ENCODE measurements at regions not wholly inside any gene's neighbourhood (a gene's known extent, or its start where the extent isn't known, plus 50 kb on each side); places are given as distances from the start of the nearest gene placed in this dataset.
"Not testable (repeated sequence)": the region's sequence is repeated elsewhere in the genome, so short reads cannot be mapped to it uniquely, and the experiment has no call there.

- no peak for FAIRE-seq
Measured at GRCh38 chr14:49105512-49105911, 480.7 kb downstream of the RPS29 start.

DNA sequence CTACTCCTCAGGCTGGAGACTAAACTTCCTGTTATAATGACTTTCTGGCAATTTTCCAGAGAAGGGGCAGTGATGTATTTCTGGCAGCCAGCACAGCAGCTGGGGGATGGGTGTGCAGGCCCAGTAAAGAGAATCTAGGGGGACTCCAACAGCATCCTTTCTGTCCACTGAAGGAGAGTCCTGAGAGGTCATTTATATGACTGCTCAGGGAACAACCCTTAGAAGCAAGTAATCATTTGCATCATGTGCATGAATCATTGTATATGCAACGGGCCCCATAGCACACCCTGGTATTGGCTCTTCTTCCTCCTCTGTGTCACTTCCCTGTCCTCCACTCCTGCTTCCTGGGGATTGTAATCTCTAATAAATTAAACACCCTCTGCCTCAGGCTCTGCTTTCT lies 493.8 kb downstream of the RPS29 start:
- no peak for FAIRE-seq

DNA sequence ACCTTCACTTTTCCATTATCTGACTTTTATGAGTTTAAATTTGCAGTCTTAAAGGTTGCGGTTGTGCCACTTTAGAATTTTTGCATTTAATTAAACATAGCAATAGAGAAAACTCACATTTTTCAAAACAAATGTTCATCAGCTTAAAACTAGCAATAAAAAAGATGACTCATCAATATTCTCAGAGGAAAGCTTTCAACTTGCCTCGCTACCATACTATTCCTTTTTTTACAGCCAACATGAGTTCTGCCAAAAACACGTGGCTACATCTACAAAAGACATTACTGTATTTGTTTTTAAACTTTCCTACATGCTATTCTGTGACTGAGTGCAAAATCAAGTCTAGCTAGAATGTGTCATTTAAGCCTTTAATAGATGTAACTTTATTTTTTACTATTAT lies 497.1 kb downstream of the RPS29 start:
- no peak for FAIRE-seq

- not testable (repeated sequence) for FAIRE-seq
Measured at GRCh38 chr14:49073292-49073691, 512.9 kb downstream of the RPS29 start.

GRCh38 chr14:49058511-49058910 lies 527.7 kb downstream of the RPS29 start:
- no peak for FAIRE-seq

DNA sequence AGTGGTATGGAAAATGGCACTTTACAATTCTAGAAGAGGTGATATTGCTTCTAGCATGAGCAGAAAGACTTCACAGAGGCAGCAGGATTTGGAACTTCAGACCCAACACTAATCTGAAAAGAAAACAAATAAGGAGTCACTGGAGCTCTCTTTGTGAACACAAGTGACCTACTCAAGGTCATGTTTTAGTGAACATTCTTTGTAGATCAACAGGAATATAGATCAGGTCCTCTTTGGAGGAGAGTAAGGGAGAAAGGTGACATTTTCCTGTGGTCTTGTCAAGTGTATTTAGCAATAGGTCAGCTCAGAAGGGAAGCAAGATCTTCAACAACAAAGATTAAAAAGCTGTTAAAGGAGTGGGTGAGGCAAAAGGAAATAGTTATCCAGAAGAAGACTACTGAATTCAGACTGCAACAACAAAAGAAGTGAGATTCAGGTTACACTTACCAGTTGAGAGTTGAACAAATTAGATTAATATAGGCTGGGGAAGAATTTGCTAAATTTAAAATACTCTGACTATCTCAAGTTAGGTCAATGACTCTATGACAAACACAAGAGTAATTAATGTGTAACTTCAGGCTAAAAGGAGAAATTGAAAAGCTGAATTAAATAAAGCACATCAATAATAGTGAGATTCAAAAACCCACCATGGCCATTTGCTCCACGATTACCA lies 528.2 kb downstream of the RPS29 start:
- no peak for FAIRE-seq

- FAIRE-seq = no peak
Measured at GRCh38 chr14:49056021-49056420, 530.2 kb downstream of the RPS29 start.

- FAIRE-seq = no peak
Measured at GRCh38 chr14:49052521-49052920, 533.7 kb downstream of the RPS29 start.

- no peak for FAIRE-seq
Measured at GRCh38 chr14:49051328-49052060, 534.7 kb downstream of the RPS29 start.

DNA sequence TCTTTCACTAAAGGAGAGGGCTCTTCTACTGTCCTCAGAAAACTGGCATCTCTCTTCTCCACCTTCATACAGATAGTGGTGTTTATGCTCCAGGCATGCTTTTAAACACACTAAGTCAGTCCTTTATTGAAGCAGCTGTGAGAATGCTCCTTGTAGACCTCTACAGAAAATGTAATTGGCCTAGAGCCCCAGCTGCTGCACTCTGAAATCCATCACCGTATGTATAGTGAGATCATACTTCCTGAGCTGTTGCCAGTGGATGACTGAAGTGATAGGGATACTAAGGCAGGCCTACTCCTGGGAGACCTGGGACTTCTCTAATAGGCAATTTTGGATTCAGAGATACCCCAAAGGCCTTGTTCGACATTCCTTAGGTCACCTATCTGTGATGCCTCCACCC lies 535.4 kb downstream of the RPS29 start:
- FAIRE-seq = no peak

GRCh38 chr14:49049711-49050110 lies 536.5 kb downstream of the RPS29 start:
- no peak for FAIRE-seq

GRCh38 chr14:49044981-49045380 lies 541.2 kb downstream of the RPS29 start:
- FAIRE-seq = no peak

GRCh38 chr14:49036984-49037516 lies 549.1 kb downstream of the RPS29 start:
- no peak for FAIRE-seq

GRCh38 chr14:49036266-49036665 lies 549.9 kb downstream of the RPS29 start:
- FAIRE-seq = no peak

- no peak for FAIRE-seq
Measured at GRCh38 chr14:49033131-49033530, 553.0 kb downstream of the RPS29 start.

GRCh38 chr14:49031710-49032109 lies 554.5 kb downstream of the RPS29 start:
- FAIRE-seq = not testable (repeated sequence)

- no peak for FAIRE-seq
Measured at GRCh38 chr14:49019467-49020115, 566.6 kb downstream of the RPS29 start.

GRCh38 chr14:49017447-49017846 lies 568.7 kb downstream of the RPS29 start:
- FAIRE-seq = no peak

GRCh38 chr14:49016381-49016780 lies 569.8 kb downstream of the RPS29 start:
- FAIRE-seq = no peak

DNA sequence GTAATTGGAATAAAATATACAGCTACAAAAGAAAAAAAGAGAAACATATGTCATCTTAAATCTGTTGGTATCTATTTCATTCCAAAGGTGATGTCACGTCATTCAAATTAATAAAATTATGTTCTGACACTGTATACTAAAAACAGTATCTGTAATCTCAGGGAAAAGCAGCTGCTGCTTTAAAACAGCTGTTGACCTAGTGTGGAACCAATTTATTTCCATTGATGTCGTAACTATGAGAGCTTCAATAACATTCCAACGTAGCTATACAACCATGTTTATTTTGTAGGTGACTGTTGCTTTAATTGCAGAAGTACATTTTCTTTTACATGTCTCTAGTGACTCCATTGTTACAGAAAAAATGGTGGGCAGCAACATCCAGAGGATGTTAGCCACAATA lies 571.7 kb downstream of the RPS29 start:
- no peak for FAIRE-seq

DNA sequence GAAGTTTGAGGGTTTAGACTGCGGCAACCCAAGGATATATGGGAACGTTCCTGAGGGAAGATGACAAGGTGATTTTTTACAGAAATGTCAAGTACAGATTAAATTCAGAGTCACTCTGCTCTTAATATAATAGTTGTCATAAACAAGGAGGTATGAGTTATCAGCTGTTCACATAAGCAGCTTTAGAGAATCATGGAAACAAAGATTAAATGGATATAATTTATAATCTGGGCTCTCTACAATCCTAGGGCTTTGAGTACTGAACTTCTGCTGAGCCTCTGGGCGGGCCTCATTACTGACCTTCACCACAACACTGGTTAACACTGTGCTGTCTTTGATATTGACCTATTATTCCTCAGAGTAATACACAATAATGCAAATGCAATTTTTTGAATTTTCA lies 577.8 kb downstream of the RPS29 start:
- FAIRE-seq = no peak

DNA sequence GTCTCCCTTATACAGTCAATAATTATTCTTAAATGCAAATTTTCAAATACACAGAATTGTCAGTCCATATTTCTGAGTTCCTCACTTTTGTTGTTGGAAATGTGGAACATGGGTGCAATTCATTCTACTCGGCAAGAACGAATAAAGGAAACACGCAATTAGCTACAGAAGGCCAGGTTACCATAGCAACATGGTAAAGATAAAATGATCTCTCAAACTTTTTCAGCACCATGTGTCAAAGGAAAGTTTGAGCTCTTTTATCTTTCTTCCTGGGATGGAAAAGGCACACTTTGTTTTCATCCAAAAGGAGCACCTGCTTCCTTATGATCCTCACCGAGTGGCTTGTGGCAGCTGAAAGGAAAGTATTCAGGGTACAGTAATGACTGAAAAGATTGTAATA lies 595.0 kb downstream of the RPS29 start:
- no peak for FAIRE-seq

DNA sequence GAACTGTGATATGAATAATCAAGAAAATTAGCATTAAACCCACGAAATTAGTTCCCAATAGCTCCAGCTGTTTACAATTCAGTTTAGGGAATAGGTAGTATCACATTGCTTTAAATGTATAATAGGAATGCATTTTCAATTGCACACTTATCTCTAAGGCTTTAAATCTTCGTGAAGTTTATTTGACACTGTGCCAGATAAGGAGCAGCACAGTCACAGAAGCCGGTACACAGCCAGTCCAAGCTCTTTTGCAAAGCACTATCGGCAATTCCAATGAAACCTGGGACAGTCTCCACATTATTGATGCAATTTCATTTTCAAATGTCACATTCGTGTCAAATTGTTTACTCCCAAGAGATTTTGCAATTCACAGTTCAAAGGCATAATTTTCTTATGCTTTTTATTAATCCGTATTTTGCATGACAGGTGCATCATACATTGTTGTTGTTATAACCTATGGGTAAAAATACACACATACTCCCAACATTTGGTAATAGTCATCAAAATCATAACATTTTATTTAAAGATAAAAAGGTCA lies 602.8 kb downstream of the RPS29 start:
- FAIRE-seq = no peak

GRCh38 chr14:48974994-48975393 lies 611.2 kb downstream of the RPS29 start:
- no peak for FAIRE-seq
